Activated CD4-positive, CD25-positive, alpha-beta regulatory T cell treated with anti-CD3 and anti-CD28 coated beads, Interleukin-2, amount 50 U/mL, for 72 hours (primary cell): ENCODE measurements at regions not wholly inside any gene's neighbourhood (a gene's known extent, or its start where the extent isn't known, plus 50 kb on each side); places are given as distances from the start of the nearest gene placed in this dataset.

Experiments used
- DNase-seq: peaks from one replicate; pipeline ENCODE4 v3.0.0; 2021

GRCh38 chr6:167711211-167711610 is 115.5 kb upstream of the AFDN start:
- no peak for DNase-seq

- DNase-seq, result no peak
Observed at GRCh38 chr6:167711768-167712730, 114.7 kb upstream of the AFDN start.

DNA sequence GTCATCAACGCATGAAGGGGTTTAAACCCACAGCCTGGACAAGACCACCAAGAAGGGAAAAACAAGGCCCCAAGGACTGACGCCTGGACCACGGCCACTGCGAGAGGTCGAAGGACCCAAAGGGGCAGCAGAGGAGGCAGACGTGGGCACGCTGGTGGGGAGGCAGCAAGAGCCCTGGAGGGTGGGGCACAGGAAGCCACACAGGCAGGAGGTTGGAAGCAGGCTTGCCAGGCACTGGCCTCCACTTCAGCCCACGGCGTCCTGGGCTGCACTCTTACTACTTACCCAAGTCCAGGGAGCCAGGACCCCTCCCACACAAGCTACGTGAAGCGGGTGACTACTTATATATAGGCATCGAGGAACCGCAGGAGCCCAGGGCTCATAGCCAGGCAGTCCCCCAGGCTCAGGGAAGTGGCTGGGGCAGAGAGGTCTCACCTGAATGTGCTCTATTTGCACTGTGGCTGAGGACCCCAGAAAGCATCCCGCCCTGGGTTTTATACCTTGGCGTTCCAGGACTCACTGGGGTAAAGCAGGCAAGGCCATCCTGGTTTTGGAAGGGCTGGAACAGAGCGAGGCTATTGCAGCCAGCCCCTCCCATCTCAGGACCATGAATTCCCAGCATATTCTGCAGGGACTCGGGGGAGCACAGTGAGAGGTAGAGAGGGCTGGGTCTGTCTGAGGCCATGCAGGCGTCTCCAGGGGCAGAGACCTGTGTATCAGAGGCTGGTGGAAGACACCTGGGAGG is 113.8 kb upstream of the AFDN start:
- no peak for DNase-seq

GRCh38 chr6:167714152-167714551 is 112.6 kb upstream of the AFDN start:
- DNase-seq, result no peak

DNA sequence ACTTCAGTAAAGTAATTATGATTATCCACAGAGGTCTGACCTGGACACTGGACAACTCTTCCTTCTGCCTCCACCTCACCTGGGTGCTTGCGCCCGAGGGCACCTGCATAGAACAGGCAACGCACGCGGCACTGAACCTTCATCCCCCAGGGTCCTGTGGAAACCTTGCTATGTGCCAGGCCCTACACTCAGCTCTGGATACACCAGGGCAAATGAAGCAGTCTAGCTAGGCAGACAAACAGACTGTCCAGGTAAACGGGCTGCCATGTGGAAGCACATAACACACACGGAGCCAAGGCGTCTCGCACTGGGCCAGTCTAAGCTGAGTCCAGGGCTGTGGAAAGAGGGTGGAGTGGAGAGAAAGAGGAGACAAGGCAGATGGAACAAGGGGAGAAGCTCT is 109.3 kb upstream of the AFDN start:
- no peak for DNase-seq

DNA sequence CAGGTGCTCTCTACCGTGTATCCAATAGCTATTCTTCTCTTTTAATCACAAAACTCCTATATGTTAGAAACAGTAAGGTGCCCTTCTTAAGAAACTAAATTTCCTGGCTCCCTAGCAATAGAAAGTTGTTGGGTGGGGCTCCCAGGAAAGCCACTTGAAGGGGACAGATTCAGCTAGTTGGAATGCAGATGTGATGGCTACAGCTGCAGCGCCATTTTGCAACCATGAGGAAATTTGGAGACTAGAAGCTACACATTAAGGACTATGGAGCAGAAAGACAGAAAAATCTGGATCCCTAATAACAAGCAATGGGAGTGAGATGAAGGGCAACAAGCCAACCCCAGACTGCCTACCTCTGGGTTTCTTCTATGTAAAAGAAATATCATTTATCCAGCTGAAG is 108.8 kb upstream of the AFDN start:
- no peak for DNase-seq

- DNase-seq, result no peak
Observed at GRCh38 chr6:167719920-167720319, 106.8 kb upstream of the AFDN start.

GRCh38 chr6:167720456-167721285 is 106.0 kb upstream of the AFDN start:
- no peak for DNase-seq

- DNase-seq, result no peak
Observed at GRCh38 chr6:167721291-167721690, 105.4 kb upstream of the AFDN start.

GRCh38 chr6:167722634-167723309 is 103.9 kb upstream of the AFDN start:
- no peak for DNase-seq

DNA sequence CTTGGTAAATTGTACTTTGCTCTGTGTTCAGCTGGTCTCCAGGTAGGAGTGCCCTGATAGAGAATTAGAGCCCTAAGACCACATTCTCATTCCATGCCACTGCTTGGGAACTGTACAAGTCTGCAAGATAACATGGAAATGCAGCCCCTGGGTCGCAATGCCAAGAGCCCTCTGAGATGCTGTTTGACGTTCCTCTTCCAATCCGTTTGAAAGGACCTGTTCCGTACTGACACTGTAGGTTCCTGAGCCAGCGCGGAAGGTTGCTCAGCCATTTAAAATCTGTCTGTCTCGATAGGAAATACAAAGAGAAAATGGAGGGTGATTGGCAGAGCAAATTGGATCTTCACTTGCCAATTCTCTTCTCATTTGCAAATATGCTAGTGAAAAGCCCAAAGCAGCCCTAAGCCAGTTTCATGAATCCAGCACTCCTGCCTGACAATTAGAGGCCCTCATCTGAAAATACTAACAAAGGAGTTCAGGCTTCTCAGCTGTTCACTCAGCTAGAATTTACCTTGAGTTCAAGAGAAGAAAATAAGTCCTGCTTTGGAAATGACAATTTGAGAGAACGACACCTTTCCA is 100.6 kb upstream of the AFDN start:
- DNase-seq, result no peak

DNA sequence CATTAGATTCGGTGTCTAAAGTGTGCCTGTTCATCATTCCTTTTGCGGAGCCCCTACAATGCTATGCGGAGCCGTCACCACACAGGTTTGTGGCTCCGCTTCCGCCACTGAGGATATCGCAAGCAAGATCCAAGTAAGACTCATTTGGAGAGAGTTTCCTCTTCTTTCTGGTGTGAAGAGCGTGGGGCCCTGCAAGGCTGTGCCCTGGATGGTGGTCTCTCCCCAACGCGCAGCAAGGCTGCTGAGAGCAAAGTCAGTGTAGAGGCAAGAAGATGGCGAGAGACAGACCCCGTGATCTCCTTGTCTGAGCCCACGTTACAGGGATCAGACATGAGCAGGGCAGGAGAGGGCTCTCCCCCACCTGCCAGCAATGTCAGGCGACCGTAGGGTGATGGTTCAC is 96.3 kb upstream of the AFDN start:
- no peak for DNase-seq

DNA sequence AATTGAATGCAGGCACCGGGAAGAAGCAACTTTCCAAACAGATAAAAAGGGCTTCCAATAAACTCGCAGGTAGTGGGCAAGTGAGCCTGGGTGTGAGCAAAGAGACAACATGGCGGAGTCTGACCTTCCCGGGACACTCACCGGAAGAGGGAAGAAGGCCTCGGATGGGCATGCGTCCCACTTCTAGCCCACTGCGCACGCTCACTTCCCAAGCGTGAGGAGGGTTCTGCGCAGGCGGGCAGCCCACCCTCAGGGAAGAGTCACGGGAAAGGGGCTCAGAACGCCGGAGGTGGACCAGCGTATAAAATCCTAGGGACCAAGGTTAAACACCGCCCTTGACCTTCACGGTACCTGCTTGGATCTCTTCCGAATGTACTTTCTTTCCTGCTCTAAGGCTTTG is 95.5 kb upstream of the AFDN start:
- DNase-seq, result no peak

DNA sequence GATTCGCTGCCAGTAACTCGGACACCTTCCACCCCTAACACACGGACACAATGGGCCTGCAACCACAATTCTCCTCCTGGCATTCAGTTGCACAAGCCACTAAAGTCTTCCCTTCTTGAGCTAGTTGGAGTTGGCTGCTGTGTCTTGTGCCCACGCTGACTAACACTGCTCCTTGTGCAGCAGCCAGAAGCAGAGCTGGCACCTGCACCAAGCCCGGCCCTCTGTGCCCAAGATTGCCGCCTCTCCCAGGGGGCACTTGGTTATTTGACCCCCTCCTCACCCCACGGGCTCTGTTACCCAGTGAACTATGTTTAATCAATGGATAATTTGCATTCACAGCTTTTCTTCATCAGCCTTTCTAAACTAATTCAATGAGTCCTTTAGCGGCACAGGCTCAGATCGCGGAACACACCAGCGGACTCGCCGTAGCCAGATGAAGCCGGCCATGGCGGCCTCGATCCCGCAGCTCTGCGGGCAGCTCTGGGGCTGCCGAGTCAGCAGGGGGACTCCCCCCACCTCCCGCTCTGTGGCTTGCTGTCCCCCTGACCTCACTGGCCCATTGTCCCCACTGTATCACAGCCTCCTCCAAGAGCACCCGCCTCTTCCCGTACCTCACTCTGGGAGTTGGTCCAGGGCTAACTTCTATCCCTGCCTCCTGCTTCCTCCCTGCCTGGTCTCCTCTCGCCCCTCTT is 94.8 kb upstream of the AFDN start:
- no peak for DNase-seq

DNA sequence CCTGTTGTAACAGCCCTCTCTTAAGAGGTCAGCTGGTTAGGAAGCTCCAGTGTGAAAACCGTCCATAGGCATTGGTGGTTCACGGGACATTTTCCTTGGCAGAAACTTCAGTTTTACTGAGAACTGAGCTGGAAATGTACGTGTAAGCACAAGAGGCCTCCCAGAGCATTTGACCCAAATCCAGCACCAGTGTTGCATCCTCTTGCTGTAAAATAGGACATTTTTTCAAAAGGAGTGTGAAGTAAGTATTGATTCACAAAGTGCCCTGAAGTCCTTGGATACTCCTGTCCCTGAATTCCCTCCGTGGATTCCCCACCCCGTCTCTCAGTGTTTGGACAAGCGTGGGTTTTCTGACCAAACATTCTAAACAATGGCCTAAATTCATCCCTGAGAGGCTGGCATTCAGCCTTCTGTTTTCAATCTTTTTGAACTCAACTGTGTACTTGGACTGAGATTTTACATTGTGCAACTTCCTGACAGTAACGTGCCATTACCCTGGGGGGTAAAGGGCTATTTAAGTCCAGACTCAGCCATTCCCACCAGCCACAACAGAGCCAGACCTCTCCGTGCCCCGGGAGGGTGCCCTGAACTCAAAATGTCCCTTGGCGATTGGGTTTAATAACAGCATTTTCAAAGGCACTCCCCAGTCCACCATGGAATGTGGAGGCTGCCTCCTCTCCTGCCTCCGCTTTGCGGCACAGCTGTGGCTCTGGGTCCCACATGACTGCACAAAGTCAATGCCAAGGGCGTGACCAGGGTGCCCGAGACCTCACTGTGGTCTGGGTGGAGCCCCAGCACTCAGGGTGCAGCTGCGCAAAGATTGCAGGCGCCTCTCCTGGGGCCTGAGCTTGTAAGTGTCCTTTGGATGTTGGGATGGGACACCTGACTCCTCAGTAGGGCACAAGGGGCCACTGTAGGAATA is 92.7 kb upstream of the AFDN start:
- DNase-seq, result no peak

GRCh38 chr6:167734662-167735083 is 92.0 kb upstream of the AFDN start:
- DNase-seq, result no peak

GRCh38 chr6:167735084-167735950 is 91.4 kb upstream of the AFDN start:
- DNase-seq, result no peak

DNA sequence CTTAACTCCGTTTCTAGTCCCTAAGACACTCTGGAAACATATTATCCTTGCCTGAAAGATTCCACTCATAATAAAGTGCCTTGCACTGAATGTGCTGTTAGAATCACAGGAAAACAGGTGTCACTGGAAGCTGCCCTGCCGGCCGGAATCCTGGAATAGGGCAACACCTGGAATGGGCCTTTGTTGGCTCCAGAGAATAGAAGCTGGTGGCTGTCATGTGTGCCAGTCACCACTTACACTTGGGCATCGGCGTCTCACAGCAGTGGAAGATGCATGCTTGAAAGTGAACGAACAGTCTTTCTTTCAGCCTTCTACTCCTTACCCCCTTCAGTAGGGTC is 90.8 kb upstream of the AFDN start:
- DNase-seq, result no peak

GRCh38 chr6:167736486-167737204 is 90.1 kb upstream of the AFDN start:
- DNase-seq, result no peak
